ENCODE measurements at regions not wholly inside any gene's neighbourhood (a gene's known extent, or its start where the extent isn't known, plus 50 kb on each side); places are given as distances from the start of the nearest gene placed in this dataset.

- Histone ChIP-seq H3K4me3 (no peak overlapping the region), H3K27ac (no peak overlapping the region), H3K27me3 (no peaks in the 10 kb centered on the region), H3K9me3 (no peaks in the 10 kb centered on the region), H3K9ac (ENCODE audit: low read depth in 2 of 2, low read length in 2 of 2) (no peak overlapping the region), H3K4me1 (no peaks in the 10 kb centered on the region), H3K36me3 (no peaks in the 10 kb centered on the region)
- intact Hi-C loops (cut with DNase I): no loop called here
- TF ChIP-seq, protein P1, sequence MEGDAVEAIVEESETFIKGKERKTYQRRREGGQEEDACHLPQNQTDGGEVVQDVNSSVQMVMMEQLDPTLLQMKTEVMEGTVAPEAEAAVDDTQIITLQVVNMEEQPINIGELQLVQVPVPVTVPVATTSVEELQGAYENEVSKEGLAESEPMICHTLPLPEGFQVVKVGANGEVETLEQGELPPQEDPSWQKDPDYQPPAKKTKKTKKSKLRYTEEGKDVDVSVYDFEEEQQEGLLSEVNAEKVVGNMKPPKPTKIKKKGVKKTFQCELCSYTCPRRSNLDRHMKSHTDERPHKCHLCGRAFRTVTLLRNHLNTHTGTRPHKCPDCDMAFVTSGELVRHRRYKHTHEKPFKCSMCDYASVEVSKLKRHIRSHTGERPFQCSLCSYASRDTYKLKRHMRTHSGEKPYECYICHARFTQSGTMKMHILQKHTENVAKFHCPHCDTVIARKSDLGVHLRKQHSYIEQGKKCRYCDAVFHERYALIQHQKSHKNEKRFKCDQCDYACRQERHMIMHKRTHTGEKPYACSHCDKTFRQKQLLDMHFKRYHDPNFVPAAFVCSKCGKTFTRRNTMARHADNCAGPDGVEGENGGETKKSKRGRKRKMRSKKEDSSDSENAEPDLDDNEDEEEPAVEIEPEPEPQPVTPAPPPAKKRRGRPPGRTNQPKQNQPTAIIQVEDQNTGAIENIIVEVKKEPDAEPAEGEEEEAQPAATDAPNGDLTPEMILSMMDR (IDR thresholded peaks at IDR 0.05): no peak
- DNase-seq: no peak
Observed at GRCh38 chr6:169131390-169131789, 122.3 kb downstream of the THBS2 start.

DNA sequence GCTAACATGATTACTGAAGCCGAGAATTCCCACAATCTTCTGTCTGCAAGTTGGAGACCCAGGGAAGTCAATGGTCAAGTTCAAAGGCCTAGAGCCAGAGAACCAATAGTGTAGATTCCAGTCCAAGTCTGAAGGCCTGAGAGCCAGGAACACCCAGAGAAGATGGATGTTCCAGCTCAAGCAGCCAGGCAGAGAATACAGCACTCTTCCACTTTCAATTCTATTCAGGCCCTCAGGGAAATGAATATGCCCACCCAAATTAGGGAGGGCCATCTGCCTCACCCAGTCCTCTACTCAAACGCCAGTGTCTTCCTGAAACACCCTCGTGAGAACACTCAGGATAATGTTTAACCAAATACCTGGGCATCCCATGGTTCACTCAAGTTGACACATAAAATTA lies 123.5 kb downstream of the THBS2 start:
- Histone ChIP-seq H3K4me1 (no peaks in the 10 kb centered on the region), H3K27me3 (no peaks in the 10 kb centered on the region), H3K9ac (ENCODE audit: low read depth in 2 of 2, low read length in 2 of 2) (no peak overlapping the region), H3K9me3 (no peaks in the 10 kb centered on the region), H3K4me3 (no peak overlapping the region), H3K27ac (no peak overlapping the region), H3K36me3 (no peaks in the 10 kb centered on the region)
- no peak for DNase-seq
- intact Hi-C loops (cut with DNase I): no loop called here
- TF ChIP-seq, protein P1 (IDR thresholded peaks at IDR 0.05): no peak

DNA sequence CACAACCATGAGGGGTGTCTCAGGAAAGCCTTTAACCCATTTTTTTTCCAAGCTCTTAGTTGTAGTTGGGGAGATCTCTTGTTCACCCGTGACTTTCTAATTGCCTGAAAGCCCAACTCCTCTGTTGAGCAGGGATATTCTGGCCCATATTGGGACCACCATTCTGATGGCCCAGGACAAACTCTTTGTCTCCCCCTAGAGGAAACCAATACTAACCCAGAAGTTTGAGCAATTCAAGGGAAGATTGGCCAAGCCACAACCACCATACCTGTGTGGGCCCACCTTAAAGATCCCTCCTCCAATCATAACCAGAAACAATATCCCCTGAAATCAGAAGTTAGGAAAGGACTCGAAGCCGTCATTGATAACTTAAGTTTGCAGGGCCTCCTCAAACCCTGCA lies 132.6 kb downstream of the THBS2 start:
- no peak overlapping the region for H3K27ac ChIP-seq
- TF ChIP-seq, protein P1 (IDR thresholded peaks at IDR 0.05): no peak
- H3K9ac ChIP-seq (ENCODE audit: low read depth in 2 of 2, low read length in 2 of 2): no peak overlapping the region
- H3K4me3 ChIP-seq: no peak overlapping the region
- H3K36me3 ChIP-seq: no peaks in the 10 kb centered on the region
- intact Hi-C loops (cut with DNase I): no loop called here
- no peaks in the 10 kb centered on the region for H3K9me3 ChIP-seq
- no peaks in the 10 kb centered on the region for H3K4me1 ChIP-seq
- DNase-seq: no peak
- H3K27me3 ChIP-seq: no peaks in the 10 kb centered on the region

DNA sequence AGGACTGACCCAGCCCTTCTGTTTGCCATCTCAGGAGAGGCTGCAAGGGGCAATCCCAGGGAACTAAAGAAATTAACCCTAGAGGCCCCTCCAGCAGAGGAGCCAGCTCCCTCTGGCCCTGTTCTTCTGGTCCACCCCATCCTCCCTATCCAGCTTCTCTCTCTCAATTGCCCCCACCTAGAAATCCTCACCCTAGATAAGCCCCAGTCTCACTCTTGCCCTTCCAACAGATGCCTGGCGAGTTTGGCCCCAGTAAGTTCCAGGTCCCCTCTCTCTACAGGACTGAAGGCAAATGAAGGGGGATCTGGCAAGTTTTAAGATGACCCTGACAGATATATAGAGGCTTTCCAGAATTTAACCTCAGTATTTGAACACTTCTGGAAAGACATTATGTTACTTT lies 134.0 kb downstream of the THBS2 start:
- TF ChIP-seq, protein P1 (IDR thresholded peaks at IDR 0.05): no peak

GRCh38 chr6:169118346-169118830 lies 135.3 kb downstream of the THBS2 start:
- Histone ChIP-seq H3K9ac (ENCODE audit: low read depth in 2 of 2, low read length in 2 of 2) (no peak overlapping the region), H3K9me3 (no peaks in the 10 kb centered on the region), H3K36me3 (no peaks in the 10 kb centered on the region), H3K27ac (no peak overlapping the region), H3K4me1 (no peaks in the 10 kb centered on the region), H3K27me3 (no peaks in the 10 kb centered on the region), H3K4me3 (no peak overlapping the region)
- TF ChIP-seq, protein P1 (IDR thresholded peaks at IDR 0.05): no peak
- DNase-seq: no peak
- intact Hi-C loops (cut with DNase I): no loop called here

More for the DNA sequence above, 134.0 kb downstream of the THBS2 start:
- DNase-seq: no peak
- Histone ChIP-seq H3K27me3 (no peaks in the 10 kb centered on the region), H3K9ac (ENCODE audit: low read depth in 2 of 2, low read length in 2 of 2) (no peak overlapping the region), H3K4me3 (no peak overlapping the region), H3K9me3 (no peaks in the 10 kb centered on the region), H3K4me1 (no peaks in the 10 kb centered on the region), H3K27ac (no peak overlapping the region), H3K36me3 (no peaks in the 10 kb centered on the region)
- intact Hi-C loops (cut with DNase I): no loop called here

GRCh38 chr6:169117663-169118062 lies 136.0 kb downstream of the THBS2 start:
- H3K9ac ChIP-seq (ENCODE audit: low read depth in 2 of 2, low read length in 2 of 2): no peak overlapping the region
- no peaks in the 10 kb centered on the region for H3K36me3 ChIP-seq
- TF ChIP-seq, protein P1 (IDR thresholded peaks at IDR 0.05): no peak
- H3K4me1 ChIP-seq: no peaks in the 10 kb centered on the region
- H3K4me3 ChIP-seq: no peak overlapping the region
- no peaks in the 10 kb centered on the region for H3K9me3 ChIP-seq
- intact Hi-C loops (cut with DNase I): no loop called here
- no peak overlapping the region for H3K27ac ChIP-seq
- no peaks in the 10 kb centered on the region for H3K27me3 ChIP-seq
- DNase-seq: no peak
